Testis (tissue), 2 donors: ENCODE measurements at regions not wholly inside any gene's neighbourhood (a gene's known extent, or its start where the extent isn't known, plus 50 kb on each side); places are given as distances from the start of the nearest gene placed in this dataset.

ENCODE experiments used
- DNase-seq: peaks from one replicate; pipeline ENCODE4 v3.0.0-alpha.2; 2019
- H3K27ac ChIP-seq, 2 donors: fragments of 200-600 bp; sonication (generic); one replicate each; pipeline ENCODE4 v1.5.1; 2019
- H3K27me3 ChIP-seq: fragments of 200-600 bp; sonication (generic); one replicate; pipeline ENCODE4 v1.5.1; 2019
- H3K36me3 ChIP-seq: fragments of 200-600 bp; sonication (generic); one replicate; pipeline ENCODE4 v1.5.1; 2017; ENCODE audit warnings: low read depth; ENCODE audit errors: missing control alignments
- H3K4me1 ChIP-seq: fragments of 200-600 bp; sonication (generic); one replicate; pipeline ENCODE4 v1.5.1; 2019
- H3K4me3 ChIP-seq, 2 donors: fragments of 200-600 bp; sonication (generic); one replicate each; pipeline ENCODE4 v1.5.1; 2017 to 2019
- H3K9me3 ChIP-seq: fragments of 200-600 bp; sonication (generic); one replicate; pipeline ENCODE4 v1.5.1; 2017
- POLR2A ChIP-seq: fragments of 450-650 bp; IDR thresholded peaks from one replicate; pipeline ENCODE4 v1.6.1; 2017; ENCODE audit warnings: antibody characterized with exemption, mild to moderate bottlenecking, moderate library complexity
- WGBS, 2 donors: methylation state at CpG; one replicate each; pipeline ENCODE4 v1.1.5; 2018; 5-methylcytosine and 5-hydroxymethylcytosine counted together
- intact Hi-C: fragments of 100-400 bp; cut with DNase I; formaldehyde crosslinking; loops from one replicate; pipeline ENCODE4 v1.15.1; 2023; ENCODE audit warnings: low total_unique reads
- TF ChIP-seq, protein P1 (sequence below), 3 experiments: fragments of 450-650 bp in 2 of 3; fragments of 200-600 bp in 1 of 3; sonication (generic) in 1 of 3; IDR thresholded peaks; one replicate each; pipeline ENCODE4 v1.5.1; 2016 to 2019; ENCODE audit warnings: antibody characterized with exemption in 3 of 3, mild to moderate bottlenecking in 2 of 3, moderate library complexity in 1 of 3

DNA sequence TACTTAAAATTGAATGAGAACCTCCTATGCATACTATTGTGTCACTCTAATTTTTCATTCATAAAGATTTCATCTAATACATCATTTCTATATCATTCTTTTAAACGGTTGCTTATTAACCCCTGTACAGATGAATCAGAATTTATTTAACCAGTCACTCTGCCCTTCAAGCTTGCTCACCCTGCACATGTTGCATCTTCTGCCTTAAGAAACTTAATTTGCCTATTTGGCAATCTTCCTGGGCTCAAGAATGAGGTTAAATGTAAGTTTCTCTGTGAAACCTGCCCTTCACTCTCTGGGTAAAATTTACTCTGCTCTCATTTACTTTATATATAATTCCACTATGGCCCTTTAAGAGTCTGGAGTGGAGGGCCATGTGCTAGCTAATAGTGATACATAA, 434.7 kb upstream of the ZNF608 start:
- H3K27ac ChIP-seq: no peak overlapping the region
- no peak for DNase-seq
- no peaks in the 10 kb centered on the region for H3K9me3 ChIP-seq
- no peak overlapping the region for H3K4me3 ChIP-seq
- 64 to 67% methylated on average over 1 of the region's 1 CpG for WGBS, 2 donors
- no peaks in the 10 kb centered on the region for H3K36me3 ChIP-seq
- no peaks in the 10 kb centered on the region for H3K4me1 ChIP-seq
- H3K27me3 ChIP-seq: no peaks in the 10 kb centered on the region
- intact Hi-C loops: no loop called here
- TF ChIP-seq, protein P1, sequence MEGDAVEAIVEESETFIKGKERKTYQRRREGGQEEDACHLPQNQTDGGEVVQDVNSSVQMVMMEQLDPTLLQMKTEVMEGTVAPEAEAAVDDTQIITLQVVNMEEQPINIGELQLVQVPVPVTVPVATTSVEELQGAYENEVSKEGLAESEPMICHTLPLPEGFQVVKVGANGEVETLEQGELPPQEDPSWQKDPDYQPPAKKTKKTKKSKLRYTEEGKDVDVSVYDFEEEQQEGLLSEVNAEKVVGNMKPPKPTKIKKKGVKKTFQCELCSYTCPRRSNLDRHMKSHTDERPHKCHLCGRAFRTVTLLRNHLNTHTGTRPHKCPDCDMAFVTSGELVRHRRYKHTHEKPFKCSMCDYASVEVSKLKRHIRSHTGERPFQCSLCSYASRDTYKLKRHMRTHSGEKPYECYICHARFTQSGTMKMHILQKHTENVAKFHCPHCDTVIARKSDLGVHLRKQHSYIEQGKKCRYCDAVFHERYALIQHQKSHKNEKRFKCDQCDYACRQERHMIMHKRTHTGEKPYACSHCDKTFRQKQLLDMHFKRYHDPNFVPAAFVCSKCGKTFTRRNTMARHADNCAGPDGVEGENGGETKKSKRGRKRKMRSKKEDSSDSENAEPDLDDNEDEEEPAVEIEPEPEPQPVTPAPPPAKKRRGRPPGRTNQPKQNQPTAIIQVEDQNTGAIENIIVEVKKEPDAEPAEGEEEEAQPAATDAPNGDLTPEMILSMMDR (IDR thresholded peaks at IDR 0.05): no peak
- TF ChIP-seq POLR2A: no peak

DNA sequence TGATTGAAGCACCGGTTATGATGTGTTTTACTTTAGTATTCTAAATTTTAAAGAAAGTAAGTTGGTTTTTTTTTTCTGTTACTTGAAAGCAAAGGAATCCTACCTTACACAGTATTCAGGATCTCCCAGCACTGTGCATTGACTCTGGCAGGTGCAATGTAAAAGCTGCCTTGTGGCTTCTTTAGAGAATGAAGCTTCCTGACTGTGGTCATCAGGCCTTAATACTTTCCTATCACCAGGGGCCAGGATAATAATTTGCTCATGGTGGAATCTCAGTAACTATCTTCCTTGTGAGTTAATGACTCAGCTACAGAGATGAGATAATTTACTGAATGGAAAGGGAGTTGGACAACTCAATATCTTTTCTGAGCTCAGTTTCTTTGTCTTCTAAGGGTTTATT, 435.5 kb upstream of the ZNF608 start:
- H3K27ac ChIP-seq: no peak overlapping the region
- no peak overlapping the region for H3K4me3 ChIP-seq
- no peaks in the 10 kb centered on the region for H3K27me3 ChIP-seq
- 85 to 95% methylated on average over 1 of the region's 1 CpG for WGBS, 2 donors
- no peaks in the 10 kb centered on the region for H3K36me3 ChIP-seq
- no peak for TF ChIP-seq POLR2A
- TF ChIP-seq, protein P1 (IDR thresholded peaks at IDR 0.05): no peak
- no peaks in the 10 kb centered on the region for H3K4me1 ChIP-seq
- intact Hi-C loops: no loop called here
- no peaks in the 10 kb centered on the region for H3K9me3 ChIP-seq
- DNase-seq: no peak

DNA sequence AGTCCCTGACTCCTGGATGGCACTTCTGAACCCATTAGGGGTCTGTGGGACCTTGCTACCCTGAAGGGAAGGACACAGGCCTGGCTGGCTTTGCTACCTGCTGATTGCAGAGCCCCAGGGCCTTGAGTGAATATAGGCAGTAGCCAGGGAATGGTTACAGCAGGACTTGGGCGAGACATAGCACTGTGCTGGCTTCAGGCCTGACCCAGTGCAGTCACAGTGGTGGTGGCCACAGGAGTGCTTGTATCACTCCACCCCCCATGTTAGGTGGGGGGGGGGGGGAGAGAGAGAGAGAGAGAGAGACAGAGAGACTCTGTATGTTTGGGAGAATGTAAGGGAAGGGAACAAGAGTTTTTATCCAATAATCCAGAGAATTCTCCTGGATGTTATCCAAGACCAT, 439.3 kb upstream of the ZNF608 start:
- H3K9me3 ChIP-seq: no peaks in the 10 kb centered on the region
- no peaks in the 10 kb centered on the region for H3K27me3 ChIP-seq
- TF ChIP-seq, protein P1 (IDR thresholded peaks at IDR 0.05): no peak
- TF ChIP-seq POLR2A: no peak
- no peaks in the 10 kb centered on the region for H3K4me1 ChIP-seq
- H3K27ac ChIP-seq: no peak overlapping the region
- 94 to 100% methylated on average over 1 of the region's 1 CpG for WGBS, 2 donors
- no peak for DNase-seq
- intact Hi-C loops: no loop called here
- H3K36me3 ChIP-seq: no peaks in the 10 kb centered on the region
- no peak overlapping the region for H3K4me3 ChIP-seq

DNA sequence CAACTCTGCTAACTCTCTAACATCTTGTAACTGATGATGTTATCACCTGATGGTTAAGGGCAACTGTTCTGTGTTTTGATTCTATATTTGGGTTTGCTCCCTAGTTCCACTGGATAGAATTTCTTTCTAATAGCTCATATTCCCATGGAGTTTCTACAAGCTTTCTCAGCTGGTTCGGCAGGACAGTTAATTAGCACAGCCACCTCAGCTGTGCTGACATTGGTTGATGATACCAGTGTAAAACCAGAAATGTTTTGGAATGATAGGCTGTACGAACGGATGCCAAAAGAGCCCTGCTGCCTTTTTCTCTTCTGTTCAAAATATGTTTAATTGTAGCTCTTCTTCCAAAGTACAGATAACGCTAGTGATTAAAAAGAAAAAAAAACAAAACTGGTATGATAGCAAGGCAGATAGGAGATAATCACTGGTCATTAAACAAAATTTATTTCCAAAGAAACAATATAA, 440.5 kb upstream of the ZNF608 start:
- no peaks in the 10 kb centered on the region for H3K9me3 ChIP-seq
- H3K4me3 ChIP-seq: no peak overlapping the region
- 26 to 66% methylated on average over 4 of the region's 4 CpGs for WGBS, 2 donors
- DNase-seq: peak; percentile 27
- no peaks in the 10 kb centered on the region for H3K36me3 ChIP-seq
- no peaks in the 10 kb centered on the region for H3K27me3 ChIP-seq
- H3K27ac ChIP-seq: no peak overlapping the region
- H3K4me1 ChIP-seq: no peaks in the 10 kb centered on the region
- intact Hi-C loops: no loop called here
- TF ChIP-seq, protein P1 (IDR thresholded peaks at IDR 0.05): no peak
- TF ChIP-seq POLR2A: no peak

DNA sequence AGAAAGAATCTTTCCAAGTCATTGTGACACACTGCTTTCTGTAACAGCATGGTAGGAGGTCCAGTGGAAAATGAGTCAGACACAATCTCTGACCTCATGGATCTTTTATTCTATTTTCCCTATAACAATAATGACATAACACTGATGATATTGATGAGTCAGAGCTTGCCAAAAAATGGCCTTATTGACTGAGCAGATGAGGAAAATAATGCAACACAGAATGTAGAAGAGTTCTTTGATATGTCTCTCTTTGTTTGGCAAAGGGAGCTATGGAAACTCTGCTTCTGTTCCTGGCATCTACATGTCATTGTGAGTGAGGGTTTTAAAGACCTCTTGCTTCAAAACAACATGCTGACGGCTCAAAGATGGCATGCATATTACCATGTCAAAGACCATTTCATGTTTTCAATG, 443.1 kb upstream of the ZNF608 start:
- Histone ChIP-seq H3K36me3 (no peaks in the 10 kb centered on the region), H3K27ac (no peak overlapping the region), H3K4me1 (no peaks in the 10 kb centered on the region), H3K27me3 (no peaks in the 10 kb centered on the region), H3K9me3 (no peaks in the 10 kb centered on the region), H3K4me3 (no peak overlapping the region)
- TF ChIP-seq, protein P1 (IDR thresholded peaks at IDR 0.05): no peak
- TF ChIP-seq POLR2A: no peak
- WGBS, 2 donors: 84 to 90% methylated on average over 1 of the region's 1 CpG
- no peak for DNase-seq
- intact Hi-C loops: no loop called here
